Loucy (cell line): ENCODE measurements at regions not wholly inside any gene's neighbourhood (a gene's known extent, or its start where the extent isn't known, plus 50 kb on each side); places are given as distances from the start of the nearest gene placed in this dataset.
A peak's percentile ranks its signal among the peaks of the same experiment; 100 is the strongest.

ENCODE experiments used
- H2AFZ ChIP-seq: fragments of 200-600 bp; sonication (generic); 2 replicates; pipeline ENCODE4 v1.6.0; 2016; ENCODE audit warnings: antibody characterized with exemption, mild to moderate bottlenecking, low read length, moderate library complexity
- H3F3A ChIP-seq: fragments of 200-600 bp; 2 replicates; pipeline ENCODE4 v1.6.0; 2016; ENCODE audit warnings: antibody characterized with exemption, low read depth, mild to moderate bottlenecking
- H3K27me3 ChIP-seq: fragments of 200-600 bp; sonication (generic); 2 replicates; pipeline ENCODE4 v1.6.1; 2014; ENCODE audit warnings: low read length, mild to moderate bottlenecking; ENCODE audit not compliant: insufficient read depth, poor library complexity, severe bottlenecking
- H3K36me3 ChIP-seq: fragments of 200-600 bp; sonication (generic); 2 replicates; pipeline ENCODE4 v1.6.1; 2016; ENCODE audit warnings: low read length; ENCODE audit not compliant: insufficient read depth
- H3K4me1 ChIP-seq: fragments of 200-600 bp; sonication (generic); 2 replicates; pipeline ENCODE4 v1.5.1; 2014; ENCODE audit warnings: low read length, mild to moderate bottlenecking; ENCODE audit not compliant: insufficient read depth, poor library complexity, severe bottlenecking
- H3K4me2 ChIP-seq: fragments of 200-600 bp; sonication (generic); 2 replicates; pipeline ENCODE4 v1.6.0; 2014; ENCODE audit warnings: antibody characterized with exemption, low read length, low read depth, mild to moderate bottlenecking; ENCODE audit not compliant: poor library complexity, severe bottlenecking
- H3K4me3 ChIP-seq: fragments of 200-600 bp; sonication (generic); 2 replicates; pipeline ENCODE4 v1.5.1; 2014; ENCODE audit warnings: low read length, mild to moderate bottlenecking, mixed read lengths; ENCODE audit not compliant: poor library complexity, severe bottlenecking
- H3K79me2 ChIP-seq: fragments of 200-600 bp; sonication (generic); 2 replicates; pipeline ENCODE4 v1.6.1; 2014; ENCODE audit warnings: low read length; ENCODE audit not compliant: insufficient read depth
- H3K9ac ChIP-seq: fragments of 200-600 bp; sonication (generic); 2 replicates; pipeline ENCODE4 v1.6.0; 2014; ENCODE audit warnings: mild to moderate bottlenecking, low read depth, low read length, moderate library complexity; ENCODE audit not compliant: poor library complexity, severe bottlenecking
- H3K9me2 ChIP-seq: fragments of 200-600 bp; sonication (generic); replicated peaks from 2 replicates; pipeline ENCODE4 v1.6.1; 2016; ENCODE audit warnings: low read depth, low read length, mixed read lengths
- H3K9me3 ChIP-seq: fragments of 200-600 bp; sonication (generic); 2 replicates; pipeline ENCODE4 v1.6.1; 2014; ENCODE audit warnings: mild to moderate bottlenecking, antibody characterized with exemption, low read length, low read depth; ENCODE audit not compliant: insufficient read depth
- H4K20me1 ChIP-seq: fragments of 200-600 bp; sonication (generic); 2 replicates; pipeline ENCODE4 v1.6.0; 2014; ENCODE audit warnings: antibody characterized with exemption, low read length, mild to moderate bottlenecking; ENCODE audit not compliant: insufficient read depth, poor library complexity, severe bottlenecking
- CTCF ChIP-seq: fragments of 200-600 bp; sonication (generic); conservative IDR thresholded peaks from 2 replicates; pipeline ENCODE4 v1.5.1; 2014; ENCODE audit warnings: mild to moderate bottlenecking, antibody characterized with exemption, low read length
- EZH2phosphoT487 ChIP-seq: fragments of 200-600 bp; IDR thresholded peaks from 2 replicates; pipeline ENCODE4 v1.6.1; 2018; ENCODE audit warnings: antibody characterized with exemption, mild to moderate bottlenecking, moderate library complexity, borderline replicate concordance

GRCh38 chr4:151566053-151566452 is 157.1 kb downstream of the FHIP1A start:
- H3K4me1 ChIP-seq: no peaks in the 10 kb centered on the region
- no peak overlapping the region for H2AFZ ChIP-seq
- TF ChIP-seq CTCF (no peak), EZH2phosphoT487 (no peak)
- no peak overlapping the region for H3K4me2 ChIP-seq
- no peaks in the 10 kb centered on the region for H3K9me3 ChIP-seq
- H3K27me3 ChIP-seq: peaks cover 85% of the 10 kb centered on the region
- no peaks in the 10 kb centered on the region for H4K20me1 ChIP-seq
- no peaks in the 10 kb centered on the region for H3F3A ChIP-seq
- no peaks in the 10 kb centered on the region for H3K36me3 ChIP-seq
- H3K9ac ChIP-seq: no peak overlapping the region
- H3K9me2 ChIP-seq: no peaks in the 10 kb centered on the region
- H3K4me3 ChIP-seq: no peak overlapping the region
- H3K79me2 ChIP-seq: no peaks in the 10 kb centered on the region

- Histone ChIP-seq H3K36me3 (no peaks in the 10 kb centered on the region), H3K9me3 (no peaks in the 10 kb centered on the region), H3K9me2 (no peaks in the 10 kb centered on the region), H3K4me1 (no peaks in the 10 kb centered on the region), H3K79me2 (no peaks in the 10 kb centered on the region), H3K4me3 (no peak overlapping the region), H2AFZ (no peak overlapping the region), H3K4me2 (no peak overlapping the region), H4K20me1 (no peaks in the 10 kb centered on the region), H3K27me3 (peaks cover 79% of the 10 kb centered on the region), H3K9ac (no peak overlapping the region), H3F3A (no peaks in the 10 kb centered on the region)
- TF ChIP-seq CTCF (no peak), EZH2phosphoT487 (peak; percentile 31; the same call in 1 of the 2 replicates)
These were observed 158.1 kb downstream of the FHIP1A start for GRCh38 chr4:151567056-151567455.

GRCh38 chr4:151568966-151569365 is 160.0 kb downstream of the FHIP1A start:
- H3K9ac ChIP-seq: no peak overlapping the region
- H3K27me3 ChIP-seq: peaks cover 72% of the 10 kb centered on the region
- H3K79me2 ChIP-seq: no peaks in the 10 kb centered on the region
- no peaks in the 10 kb centered on the region for H4K20me1 ChIP-seq
- TF ChIP-seq EZH2phosphoT487 (no peak), CTCF (no peak)
- H3K9me3 ChIP-seq: no peaks in the 10 kb centered on the region
- H3K36me3 ChIP-seq: no peaks in the 10 kb centered on the region
- H2AFZ ChIP-seq: no peak overlapping the region
- H3K9me2 ChIP-seq: no peaks in the 10 kb centered on the region
- no peak overlapping the region for H3K4me3 ChIP-seq
- H3K4me2 ChIP-seq: no peak overlapping the region
- no peaks in the 10 kb centered on the region for H3K4me1 ChIP-seq
- no peaks in the 10 kb centered on the region for H3F3A ChIP-seq
